ENCODE measurements at regions not wholly inside any gene's neighbourhood (a gene's known extent, or its start where the extent isn't known, plus 50 kb on each side); places are given as distances from the start of the nearest gene placed in this dataset.

DNA sequence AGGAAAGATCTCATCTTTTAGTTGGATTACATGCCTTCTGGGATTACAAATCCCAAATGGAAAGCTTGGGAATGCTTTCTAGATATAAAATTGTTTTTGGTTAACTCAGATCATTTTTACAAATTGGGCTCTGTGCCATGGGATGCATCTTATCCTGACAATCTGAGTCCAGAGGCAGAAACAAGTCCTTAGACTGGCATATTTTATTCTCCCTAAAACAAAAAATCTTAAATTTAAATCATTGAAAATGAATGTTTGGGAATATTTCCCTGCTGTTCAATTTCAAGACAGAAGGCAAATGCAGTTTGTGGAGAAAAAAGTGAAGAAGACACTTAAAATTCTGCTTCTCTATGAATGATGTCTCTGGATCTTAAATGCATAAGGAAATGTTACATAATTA is 456.6 kb upstream of the GOT2 start:
- no peak for FAIRE-seq

DNA sequence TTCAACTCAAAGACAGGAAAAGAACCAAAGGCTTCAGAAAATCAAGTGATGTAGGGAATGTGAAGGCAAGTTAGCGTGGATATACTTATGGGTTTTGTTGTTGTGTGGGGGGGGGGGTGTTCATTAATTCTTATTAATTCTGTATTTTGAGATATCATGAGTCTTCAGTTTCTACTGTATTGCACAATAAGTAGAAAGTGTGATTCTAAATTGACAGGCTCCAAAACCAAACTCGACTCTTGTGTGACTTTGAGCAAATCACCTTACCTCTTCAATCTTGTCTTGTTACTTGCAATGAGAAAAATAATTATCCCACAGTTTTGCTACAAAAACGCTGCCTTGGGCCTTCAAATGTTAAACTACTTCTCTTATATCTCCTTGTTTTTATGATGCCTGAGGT is 453.9 kb upstream of the GOT2 start:
- no peak for FAIRE-seq

DNA sequence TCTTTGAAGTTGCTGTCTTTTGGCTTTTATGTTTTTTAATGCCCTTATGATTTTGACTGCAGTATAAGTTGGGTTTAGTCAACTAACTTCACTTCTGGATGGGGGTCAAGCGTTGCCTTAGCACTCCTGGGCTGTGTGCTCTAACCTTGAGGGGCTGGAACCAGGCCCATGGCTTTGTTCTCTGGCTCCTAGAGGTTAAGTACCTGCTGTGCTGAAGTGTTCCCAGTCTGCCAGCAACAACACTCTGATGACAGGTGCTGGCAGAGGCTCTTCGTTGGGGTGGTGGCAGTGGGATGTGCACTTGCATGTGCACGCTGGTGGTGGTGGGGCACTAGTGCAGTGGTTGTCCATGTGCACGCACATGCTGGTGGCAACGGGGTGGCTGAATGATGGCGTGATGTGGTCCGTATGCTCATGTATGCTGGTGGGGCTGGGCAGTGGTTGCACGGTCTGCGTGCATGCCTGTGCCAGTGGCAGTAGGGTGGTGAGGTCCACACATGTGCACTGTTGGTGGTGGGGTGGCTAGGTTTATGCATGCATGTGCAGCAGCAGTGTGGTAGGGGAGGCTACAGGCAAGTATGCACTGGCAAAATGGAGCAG is 447.8 kb upstream of the GOT2 start:
- FAIRE-seq = no peak

DNA sequence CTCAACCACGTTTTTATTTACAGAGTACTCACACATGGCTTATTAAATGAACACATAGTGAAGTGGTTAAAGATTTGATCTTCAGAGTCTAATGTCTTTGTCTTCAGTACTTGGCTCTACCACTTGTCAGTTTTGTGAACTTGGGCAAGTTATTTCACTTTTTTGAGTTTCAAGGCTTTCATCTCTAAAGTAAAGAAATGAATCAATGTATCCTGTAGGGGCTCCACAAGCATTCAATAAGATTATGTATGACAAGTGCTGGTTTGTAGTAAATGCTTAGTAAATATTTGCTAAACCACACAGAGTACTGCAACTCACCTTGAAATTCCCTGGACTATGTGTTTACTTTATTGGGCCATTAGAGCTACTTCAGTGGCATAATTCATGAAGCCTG is 446.0 kb upstream of the GOT2 start:
- FAIRE-seq = no peak

DNA sequence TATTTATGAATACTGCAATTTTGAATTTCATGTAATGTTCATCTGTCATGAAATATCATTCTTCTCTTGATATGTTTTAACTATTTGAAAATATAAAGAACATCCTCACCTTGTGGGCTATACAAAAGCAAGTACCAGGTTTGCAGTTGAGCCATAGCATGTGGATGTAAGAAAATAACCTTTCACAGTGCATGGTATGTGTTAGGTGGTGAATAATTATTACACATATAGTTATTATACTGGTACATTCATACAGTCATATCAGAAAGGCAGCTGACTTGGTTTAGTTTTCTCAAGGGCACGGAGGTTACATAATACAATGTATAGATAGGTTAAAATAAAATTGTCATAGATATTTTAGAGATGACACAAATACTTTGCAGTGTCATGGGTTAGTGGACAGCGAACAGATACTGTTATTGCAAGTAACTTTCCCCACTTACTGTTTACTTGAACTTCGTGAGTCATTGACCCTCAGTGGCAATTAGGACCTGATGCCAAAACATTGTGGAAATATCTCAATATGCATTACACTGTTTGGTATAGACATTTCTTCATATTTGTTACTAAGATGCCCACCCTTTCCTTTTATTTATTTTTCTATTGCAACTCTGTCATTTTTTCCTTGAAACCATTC is 445.4 kb upstream of the GOT2 start:
- no peak for FAIRE-seq

DNA sequence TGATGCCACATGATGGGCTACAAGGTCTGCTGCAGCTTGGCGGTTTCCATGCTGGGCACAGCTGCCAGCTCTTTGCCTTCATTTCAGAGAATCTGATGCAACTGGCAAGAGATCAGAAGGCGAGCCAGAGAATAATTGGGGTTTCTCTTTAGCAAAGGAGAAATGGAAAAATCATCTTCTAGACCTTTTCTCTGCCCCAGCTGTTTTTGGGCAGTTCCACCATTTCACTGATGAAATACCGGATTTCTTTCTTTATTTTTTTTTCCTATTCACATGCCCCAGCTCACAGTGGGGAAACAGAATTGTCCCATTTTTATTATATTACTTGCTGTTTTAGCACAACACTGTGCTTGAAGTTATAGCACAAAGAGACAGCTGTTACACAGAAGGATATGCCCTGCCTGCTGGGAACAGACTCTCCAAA is 439.3 kb upstream of the GOT2 start:
- no peak for FAIRE-seq

DNA sequence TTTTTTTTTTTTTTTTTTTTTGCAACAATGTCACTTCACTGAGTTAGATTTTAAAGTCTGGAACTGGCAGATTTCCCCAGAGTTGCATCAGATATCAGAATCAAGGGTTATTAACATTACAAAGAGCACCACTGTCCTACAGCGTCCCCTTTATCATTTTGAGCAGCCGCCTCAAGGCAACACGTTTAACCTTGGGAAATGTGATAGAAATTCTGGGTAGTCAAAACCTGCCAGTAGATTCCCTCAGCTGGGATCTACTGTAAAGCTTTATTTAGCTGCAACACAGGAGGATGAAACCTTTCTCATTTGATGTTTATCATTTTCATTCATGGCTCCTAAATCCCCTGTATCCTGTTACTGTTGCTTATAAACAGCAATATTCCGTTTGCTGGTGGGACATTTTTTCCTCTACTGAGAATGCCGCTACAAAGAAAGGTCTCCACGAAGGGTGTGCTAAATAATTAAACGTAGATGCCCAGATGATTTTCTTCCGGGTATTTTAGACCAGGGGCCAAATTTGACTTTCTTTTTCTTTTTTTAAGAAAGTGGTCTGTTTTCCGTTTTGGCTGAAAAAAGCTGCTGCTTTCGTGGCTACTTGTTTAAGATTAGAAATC is 436.1 kb upstream of the GOT2 start:
- FAIRE-seq = no peak

DNA sequence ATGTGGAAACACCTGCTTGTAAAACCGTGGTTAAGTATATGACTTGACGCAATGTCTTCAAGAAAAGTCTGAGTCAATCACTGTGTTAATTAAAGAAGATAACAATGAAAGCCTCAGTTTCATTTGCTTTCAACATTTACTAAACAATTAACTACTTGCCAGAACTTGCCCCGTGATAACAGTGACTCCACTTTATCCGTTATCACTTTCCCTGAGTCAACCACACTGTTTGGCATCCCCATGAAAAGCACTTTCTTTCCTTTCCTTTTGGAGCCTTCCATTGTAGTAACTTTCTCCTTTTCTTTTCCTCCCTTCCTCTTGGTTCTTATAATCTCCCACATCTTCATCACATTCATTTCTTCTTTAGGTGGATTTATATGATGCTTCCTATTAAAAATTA is 435.1 kb upstream of the GOT2 start:
- FAIRE-seq = no peak

DNA sequence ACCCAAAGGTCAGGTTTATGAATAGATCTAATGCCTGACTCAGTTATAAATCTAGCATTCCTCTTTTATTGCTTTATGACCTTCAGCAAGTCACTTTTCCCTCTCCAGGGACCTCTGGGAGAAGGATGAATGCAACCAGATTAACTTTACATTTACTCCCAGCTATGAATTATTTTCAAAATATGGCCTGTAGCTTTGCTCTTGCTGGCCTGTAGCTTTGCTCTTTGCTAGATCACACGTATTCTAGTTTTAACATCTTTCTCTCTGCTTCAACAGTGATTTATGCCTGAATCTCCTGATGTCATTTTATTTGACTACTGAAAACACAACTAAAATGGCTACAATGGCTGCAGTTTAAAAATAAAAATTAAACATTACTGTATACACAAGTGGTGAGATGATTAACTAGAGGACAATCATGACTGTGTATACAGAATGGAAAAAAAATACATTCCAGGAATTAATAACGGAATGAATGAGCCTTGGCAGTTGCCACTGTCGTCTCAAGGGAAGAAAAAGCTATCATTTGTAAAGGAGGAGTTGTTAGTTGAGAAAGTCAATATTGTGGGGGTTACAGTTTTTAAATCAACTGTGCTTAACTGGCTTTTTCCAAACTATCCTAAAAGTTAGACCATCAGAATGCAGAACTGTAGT is 434.5 kb upstream of the GOT2 start:
- no peak for FAIRE-seq

DNA sequence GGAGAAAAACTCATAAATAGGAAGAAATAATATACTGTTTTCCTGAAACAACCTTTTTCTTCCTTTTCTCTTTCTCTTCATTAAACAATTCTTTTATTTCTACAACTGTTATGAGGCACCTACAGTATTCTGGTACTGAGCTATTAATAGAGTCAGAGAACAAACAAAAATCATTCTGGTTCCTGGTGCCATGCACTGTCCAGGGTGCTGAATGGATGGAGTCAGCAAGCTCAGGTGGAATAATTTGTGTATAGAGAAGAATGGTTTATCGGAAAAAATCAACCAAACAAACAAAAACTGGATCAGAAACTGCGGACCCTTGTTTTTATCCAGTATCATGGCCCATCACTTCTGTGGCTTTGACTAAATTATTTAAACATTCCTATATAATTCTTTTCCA is 430.3 kb upstream of the GOT2 start:
- FAIRE-seq = no peak

DNA sequence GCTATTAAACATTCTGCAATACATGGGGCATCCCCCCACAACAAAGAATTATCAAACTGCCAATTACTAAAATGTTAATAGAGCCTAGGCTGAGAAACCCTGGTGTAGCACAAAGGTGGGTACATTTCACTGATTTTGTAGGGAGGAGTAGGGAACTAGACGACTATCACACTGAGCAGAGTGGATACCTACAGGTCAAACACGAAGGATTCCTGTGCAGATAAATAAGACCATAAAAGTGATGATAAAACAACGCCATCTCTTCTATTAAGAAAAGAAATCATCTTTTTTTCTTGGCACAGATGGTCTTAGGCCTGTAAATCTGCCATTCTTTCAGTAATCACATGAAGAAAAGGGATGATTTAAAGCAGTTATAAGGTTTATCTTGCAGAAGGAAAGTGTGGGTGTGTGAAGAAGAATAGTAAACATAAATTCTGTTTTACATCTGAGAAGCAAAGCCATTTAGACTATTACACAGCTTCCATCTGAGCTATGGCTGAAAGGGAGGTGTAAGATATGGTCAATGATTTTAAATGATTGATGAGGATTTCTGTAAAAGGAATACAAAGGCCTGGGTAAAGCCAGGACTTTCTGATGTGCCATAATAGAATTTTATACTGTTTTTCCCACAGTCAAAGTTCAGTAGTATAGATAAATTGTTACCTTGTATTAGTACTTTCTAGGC is 429.4 kb upstream of the GOT2 start:
- FAIRE-seq = no peak

DNA sequence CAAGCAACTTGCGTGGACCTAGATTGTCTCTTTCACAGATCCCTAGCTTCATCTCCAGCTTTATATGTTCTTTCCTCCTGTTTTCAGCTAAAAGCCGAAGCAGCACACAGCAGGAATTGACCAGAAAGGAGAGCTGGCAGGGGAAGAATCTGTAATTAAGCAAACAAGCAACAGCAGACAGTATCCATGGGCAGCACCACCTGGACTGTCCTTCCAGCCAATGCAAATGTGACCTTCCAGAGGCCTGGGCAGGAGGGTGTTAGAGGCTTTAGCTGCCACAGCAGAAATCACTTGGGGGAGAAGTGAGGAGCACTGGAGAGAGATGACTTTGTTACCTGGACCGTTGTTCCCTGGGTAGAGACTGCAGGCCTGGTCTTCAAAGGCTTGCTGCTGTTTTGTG is 427.6 kb upstream of the GOT2 start:
- FAIRE-seq = no peak

DNA sequence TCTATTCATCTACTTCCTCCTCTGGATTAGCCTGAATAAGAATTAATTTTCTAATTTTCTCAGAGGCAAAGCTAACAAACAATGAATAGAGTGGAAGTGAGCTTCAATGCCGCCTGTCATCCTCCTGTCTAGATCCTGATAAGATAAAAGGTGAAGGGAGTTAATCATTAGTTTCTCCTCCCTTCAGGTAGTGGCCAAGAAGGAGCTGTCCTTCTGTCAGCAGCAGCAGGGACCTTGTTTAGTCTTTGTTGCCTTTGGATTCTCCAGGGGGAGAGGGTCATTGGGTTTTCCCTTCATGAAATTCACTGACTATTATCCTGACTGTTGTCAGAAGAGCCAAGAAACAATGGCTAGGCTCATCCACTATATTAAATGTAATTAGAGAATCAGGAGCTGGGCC is 420.2 kb upstream of the GOT2 start:
- no peak for FAIRE-seq

DNA sequence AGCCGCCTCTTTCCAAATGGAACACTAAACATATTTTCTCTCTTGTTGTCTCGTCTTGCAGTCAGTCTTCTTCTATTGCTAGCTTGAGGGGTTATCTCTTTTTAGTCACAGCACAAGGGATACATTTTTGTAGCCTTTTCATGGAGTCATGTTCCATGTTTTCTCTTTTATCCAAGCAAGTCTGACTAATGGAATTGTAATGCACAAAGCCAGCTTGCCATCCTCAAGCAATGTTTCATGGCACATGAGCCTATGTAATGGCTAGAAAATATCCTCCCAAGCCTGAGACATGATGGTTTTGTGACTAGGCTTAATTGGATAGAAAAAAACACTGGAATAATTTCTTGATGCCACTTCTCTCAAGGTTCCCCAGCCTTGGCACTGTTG is 414.6 kb upstream of the GOT2 start:
- no peak for FAIRE-seq

DNA sequence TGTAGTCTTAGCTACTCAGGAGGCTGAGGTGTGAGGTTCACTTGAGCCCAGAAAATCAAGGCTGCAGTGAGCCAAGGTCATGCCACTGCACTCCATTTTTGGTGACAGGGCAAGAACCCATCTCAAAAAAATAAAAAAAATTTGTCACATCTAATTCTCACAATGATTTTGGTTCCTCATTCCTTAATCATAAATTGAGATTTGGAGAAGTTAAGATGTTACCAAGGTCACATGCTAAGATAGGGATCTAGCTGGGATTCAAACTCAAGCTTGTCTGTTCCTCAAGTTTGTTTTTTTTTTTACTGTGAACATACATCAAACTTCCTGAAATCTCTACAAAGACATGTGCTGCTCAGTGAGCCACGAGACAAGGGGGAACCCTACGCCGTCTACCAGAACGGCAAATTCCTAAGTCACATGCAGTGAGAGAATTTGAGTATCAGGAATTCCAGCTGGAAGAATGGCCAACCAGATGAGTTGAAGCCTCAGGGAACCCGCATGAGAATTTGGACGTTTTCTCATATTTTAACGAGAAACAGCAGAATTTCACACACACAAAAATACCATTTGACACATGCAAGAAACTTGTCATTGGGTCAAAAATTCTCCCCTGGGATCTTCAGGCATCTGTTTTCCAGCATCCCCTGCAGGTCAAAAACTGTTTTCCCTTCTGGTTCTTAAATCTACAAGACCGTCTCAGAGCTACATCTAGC is 414.1 kb upstream of the GOT2 start:
- FAIRE-seq = no peak

DNA sequence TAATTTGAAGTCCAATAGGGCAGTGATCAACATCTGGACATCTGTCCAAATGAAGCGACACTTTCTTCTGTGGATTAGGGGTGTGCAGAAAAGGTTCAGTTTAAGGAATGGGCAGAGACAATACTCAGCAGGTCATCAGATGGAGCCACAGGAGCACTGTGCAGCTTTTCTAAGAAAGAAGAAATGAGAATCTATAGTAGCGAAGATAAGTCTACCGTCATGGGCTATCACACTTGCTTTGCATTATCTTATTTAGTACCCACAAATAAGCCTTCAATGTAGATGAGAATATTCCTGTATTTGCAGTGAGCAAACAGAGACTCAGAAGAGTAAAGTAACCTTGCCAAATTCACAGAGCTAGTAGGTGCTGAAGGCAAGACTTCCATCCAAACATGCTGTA is 412.0 kb upstream of the GOT2 start:
- FAIRE-seq = no peak

DNA sequence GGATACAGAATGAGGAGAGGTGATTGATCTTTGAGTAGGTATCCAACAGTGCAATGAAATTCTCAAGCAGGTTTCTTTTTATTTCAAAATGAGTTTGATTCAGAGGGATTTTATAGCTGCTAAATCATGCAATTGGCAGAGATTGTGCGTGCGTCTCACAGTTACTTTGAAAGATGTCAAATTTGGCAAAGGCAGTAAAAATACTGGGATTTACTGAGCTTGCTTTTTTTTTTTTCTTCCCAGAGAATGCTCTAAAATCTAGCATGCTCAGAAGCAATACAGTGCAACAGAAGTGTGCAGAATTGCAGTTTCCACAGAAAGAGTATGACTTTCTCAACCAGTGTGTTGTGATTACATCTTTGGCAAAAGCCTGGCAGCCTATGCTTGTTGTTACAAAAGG is 410.7 kb upstream of the GOT2 start:
- FAIRE-seq = no peak

DNA sequence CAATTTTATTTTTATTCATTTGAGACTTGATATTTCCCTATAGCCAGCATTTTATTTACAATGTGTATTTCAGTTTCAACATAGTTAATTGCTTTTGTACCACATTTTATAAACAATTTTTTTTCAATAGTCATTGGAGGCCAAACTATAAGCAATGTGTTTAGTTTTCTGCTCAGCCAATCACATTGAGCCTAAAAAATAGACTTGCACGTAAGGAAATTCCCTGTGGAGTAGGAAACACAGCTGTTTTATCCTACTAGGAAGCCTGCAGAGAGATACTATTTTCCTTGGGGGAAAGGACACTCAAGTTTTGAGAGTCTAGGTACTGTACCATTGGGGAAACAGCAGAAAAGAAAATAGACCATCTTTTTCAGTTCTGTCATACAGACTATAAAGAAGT is 410.2 kb upstream of the GOT2 start:
- FAIRE-seq = no peak

DNA sequence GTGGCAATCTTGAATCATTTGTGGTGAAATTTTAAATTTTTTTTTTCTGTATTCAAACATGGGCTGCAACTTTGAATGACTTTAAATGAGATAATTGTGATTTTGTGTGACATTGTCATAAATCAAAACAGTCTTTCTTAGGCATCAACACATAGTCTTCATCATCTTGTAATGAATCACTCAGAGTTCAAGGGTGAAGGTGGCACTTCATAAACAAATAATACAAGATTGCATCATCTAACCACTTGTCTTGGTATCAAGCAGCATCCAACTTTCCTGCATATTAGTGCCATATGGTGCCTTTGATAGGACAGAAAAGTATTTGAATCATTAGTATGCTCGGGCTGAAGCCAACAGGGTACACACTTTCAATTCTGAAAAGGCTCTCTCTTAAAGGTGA is 392.4 kb upstream of the GOT2 start:
- FAIRE-seq = no peak

DNA sequence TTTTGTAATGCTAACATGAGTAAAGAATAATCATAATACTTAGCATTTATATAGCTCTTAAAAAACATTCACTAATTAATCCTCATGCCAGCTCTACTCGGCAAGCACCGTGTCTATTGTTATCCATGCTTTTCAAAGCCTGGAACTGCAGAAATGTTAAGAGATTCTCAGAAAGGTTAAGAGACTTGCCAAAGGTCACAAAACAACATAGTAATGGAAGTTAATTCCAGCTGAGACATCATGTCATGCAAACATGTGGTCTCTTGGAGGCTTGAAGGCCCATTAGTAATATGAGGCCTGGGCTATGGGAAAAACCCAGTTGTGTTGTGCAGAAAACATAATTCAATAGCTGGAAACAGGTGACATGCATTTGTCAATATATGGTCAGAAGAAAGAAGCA is 389.9 kb upstream of the GOT2 start:
- FAIRE-seq = no peak

DNA sequence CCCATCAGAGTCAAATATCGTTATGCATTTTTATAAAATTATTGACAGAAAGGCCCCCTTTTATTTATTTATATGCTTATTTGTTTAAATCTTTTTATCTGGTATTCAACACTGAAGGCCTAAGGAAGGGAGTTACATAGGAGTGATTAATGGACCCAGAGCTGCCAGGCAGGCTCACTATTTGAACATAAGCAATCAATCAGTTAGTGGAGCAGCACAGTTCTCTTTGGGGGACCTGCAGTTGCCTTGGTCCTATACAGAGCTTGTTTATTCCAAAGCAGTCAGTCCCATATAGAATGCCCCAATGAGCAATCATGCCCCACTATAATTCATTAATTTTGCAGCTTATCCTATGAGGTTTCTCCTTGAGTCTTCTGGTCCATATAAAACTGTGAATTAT is 389.4 kb upstream of the GOT2 start:
- FAIRE-seq = no peak

DNA sequence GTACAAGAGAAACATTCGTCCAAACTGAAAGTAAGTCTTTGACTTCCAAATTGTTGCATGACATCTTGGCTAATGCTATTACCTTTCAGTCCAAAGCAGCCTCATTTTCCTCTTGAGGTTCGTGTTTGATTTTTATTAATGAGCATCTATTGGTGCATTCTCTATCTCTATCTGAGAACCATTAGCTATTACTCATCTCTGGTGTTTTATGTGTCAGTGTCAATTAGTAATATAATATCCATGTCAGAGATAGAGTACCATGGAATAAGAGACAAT is 388.1 kb upstream of the GOT2 start:
- FAIRE-seq = no peak

All from TTC549 (cell line).